ENCODE measurements at regions not wholly inside any gene's neighbourhood (a gene's known extent, or its start where the extent isn't known, plus 50 kb on each side); places are given as distances from the start of the nearest gene placed in this dataset.

DNA sequence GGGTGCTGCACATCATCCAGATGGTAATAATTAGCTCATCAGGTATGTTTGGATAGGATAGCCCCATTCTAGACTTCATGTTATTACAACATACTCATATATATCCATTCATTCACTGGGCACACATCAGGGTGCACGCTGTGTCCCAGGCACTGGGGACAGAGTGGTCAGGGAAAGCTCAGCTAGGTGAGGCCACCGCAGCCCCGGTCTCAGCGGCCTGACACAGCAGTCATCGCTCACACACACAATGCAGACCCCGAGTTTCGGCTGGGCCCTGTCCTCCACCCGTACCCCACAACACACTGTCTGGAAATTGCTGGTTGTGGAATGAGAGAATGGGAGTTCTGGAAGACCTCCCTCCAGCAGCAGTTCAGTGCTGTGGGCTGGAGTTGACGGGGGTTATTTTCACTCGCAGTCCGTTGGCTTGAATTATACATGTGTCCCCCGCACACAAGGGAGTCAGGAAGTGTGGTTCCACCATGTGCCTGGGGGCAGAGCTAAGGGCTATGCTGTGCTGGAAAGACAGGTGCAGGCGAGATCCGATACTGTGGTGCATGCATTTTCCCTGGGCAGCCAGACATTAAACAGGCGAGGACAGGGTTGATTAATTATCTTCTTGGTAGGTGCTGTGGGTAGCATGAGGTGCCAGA, 257.6 kb downstream of the TEX29 start:
- Mint-ChIP-seq H3K4me3 (no peak overlapping the region), H3K4me1 (no peaks in the 10 kb centered on the region), H3K27ac (no peak overlapping the region), H3K27me3 (ENCODE audit: low read depth in 3 of 3) (peaks cover 0 to 2% (median 0%) of the 10 kb centered on the region in 3 donors), H3K36me3 (no peaks in the 10 kb centered on the region), H3K9me3 (peaks cover 14 to 40% (median 33%) of the 10 kb centered on the region in 7 donors)
- Histone ChIP-seq H3K27me3 (ENCODE audit: control insufficient read depth in 2 of 2, insufficient read depth in 2 of 2, low read length in 2 of 2) (no peaks in the 10 kb centered on the region), H3K27ac (ENCODE audit: low read depth in 1 of 2, low read length in 2 of 2) (no peak overlapping the region), H3K79me2 (ENCODE audit: insufficient read depth, low read length) (no peaks in the 10 kb centered on the region), H3K36me3 (replicated peaks in 1 of 2; ENCODE audit: control insufficient read depth in 1 of 2, insufficient read depth in 2 of 2, low read length in 2 of 2) (no peaks in the 10 kb centered on the region), H3K9ac (ENCODE audit: insufficient read depth, low read length, poor library complexity, severe bottlenecking) (no peak overlapping the region), H3K4me3 (replicated peaks in 1 of 3; ENCODE audit: low read depth in 2 of 3, low read length in 3 of 3) (no peak overlapping the region), H2AFZ (ENCODE audit: insufficient read depth, low read depth, low read length, poor library complexity, severe bottlenecking) (no peak overlapping the region), H3K4me2 (replicated peaks; ENCODE audit: extremely low read depth, low read length, poor library complexity, severe bottlenecking) (no peak overlapping the region), H3K4me1 (ENCODE audit: control insufficient read depth in 1 of 2, insufficient read depth in 2 of 2, low read length in 2 of 2) (no peaks in the 10 kb centered on the region), H4K20me1 (ENCODE audit: insufficient read depth, low read length) (no peaks in the 10 kb centered on the region), H3K9me3 (replicated peaks in 1 of 2; ENCODE audit: control insufficient read depth in 1 of 2, insufficient read depth in 1 of 2, low read length in 2 of 2) (peaks cover 23 to 33% of the 10 kb centered on the region in 2 donors)
- 83% methylated on average over 6 of the region's 15 CpGs for WGBS (ENCODE audit: insufficient coverage)
- DNase-seq: no peak
- intact Hi-C loops (cut with micrococcal nuclease): no loop called here
- TF ChIP-seq, protein P1, sequence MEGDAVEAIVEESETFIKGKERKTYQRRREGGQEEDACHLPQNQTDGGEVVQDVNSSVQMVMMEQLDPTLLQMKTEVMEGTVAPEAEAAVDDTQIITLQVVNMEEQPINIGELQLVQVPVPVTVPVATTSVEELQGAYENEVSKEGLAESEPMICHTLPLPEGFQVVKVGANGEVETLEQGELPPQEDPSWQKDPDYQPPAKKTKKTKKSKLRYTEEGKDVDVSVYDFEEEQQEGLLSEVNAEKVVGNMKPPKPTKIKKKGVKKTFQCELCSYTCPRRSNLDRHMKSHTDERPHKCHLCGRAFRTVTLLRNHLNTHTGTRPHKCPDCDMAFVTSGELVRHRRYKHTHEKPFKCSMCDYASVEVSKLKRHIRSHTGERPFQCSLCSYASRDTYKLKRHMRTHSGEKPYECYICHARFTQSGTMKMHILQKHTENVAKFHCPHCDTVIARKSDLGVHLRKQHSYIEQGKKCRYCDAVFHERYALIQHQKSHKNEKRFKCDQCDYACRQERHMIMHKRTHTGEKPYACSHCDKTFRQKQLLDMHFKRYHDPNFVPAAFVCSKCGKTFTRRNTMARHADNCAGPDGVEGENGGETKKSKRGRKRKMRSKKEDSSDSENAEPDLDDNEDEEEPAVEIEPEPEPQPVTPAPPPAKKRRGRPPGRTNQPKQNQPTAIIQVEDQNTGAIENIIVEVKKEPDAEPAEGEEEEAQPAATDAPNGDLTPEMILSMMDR (IDR thresholded peaks at IDR 0.05): no peak

DNA sequence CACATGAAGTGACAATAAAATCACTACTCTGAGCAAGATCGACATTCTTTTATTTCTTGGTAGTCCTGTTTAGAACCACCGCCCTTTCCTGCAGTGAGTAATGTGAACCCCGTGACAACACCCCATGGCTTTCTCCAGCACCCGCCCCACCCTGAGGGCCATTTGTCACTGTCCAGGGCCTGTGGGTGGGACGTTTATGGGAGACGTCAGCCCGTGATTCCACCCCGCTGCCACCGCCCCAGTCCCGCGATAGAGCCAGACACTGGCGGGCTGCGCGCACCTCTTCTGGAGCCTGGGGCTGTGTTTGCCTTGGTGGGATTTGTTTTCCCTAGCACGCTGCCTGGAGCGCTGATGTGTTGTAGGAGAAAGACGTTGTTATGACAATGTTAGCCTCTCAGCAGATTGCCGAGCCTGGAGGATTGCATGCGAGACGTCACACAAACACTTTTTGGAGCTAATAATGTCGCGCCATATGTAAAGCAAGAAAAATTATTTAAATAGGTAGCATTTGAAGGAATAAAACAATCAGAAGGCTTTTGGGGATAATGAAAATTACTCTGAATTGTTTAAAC, 263.7 kb downstream of the TEX29 start:
- Histone ChIP-seq H4K20me1 (ENCODE audit: insufficient read depth, low read length) (no peaks in the 10 kb centered on the region), H3K79me2 (ENCODE audit: insufficient read depth, low read length) (no peaks in the 10 kb centered on the region), H2AFZ (ENCODE audit: insufficient read depth, low read depth, low read length, poor library complexity, severe bottlenecking) (no peak overlapping the region), H3K27me3 (ENCODE audit: control insufficient read depth in 2 of 2, insufficient read depth in 2 of 2, low read length in 2 of 2) (no peaks in the 10 kb centered on the region), H3K27ac (ENCODE audit: low read depth in 1 of 2, low read length in 2 of 2) (no peak overlapping the region), H3K4me1 (ENCODE audit: control insufficient read depth in 1 of 2, insufficient read depth in 2 of 2, low read length in 2 of 2) (no peaks in the 10 kb centered on the region), H3K9me3 (replicated peaks in 1 of 2; ENCODE audit: control insufficient read depth in 1 of 2, insufficient read depth in 1 of 2, low read length in 2 of 2) (peaks cover 4 to 11% of the 10 kb centered on the region in 2 donors), H3K4me3 (replicated peaks in 1 of 3; ENCODE audit: low read depth in 2 of 3, low read length in 3 of 3) (no peak overlapping the region), H3K4me2 (replicated peaks; ENCODE audit: extremely low read depth, low read length, poor library complexity, severe bottlenecking) (no peak overlapping the region), H3K36me3 (replicated peaks in 1 of 2; ENCODE audit: control insufficient read depth in 1 of 2, insufficient read depth in 2 of 2, low read length in 2 of 2) (no peaks in the 10 kb centered on the region), H3K9ac (ENCODE audit: insufficient read depth, low read length, poor library complexity, severe bottlenecking) (no peak overlapping the region)
- H3K9me3 Mint-ChIP-seq: peaks cover 5 to 23% (median 15%) of the 10 kb centered on the region in 7 donors
- no peak overlapping the region for H3K4me3 Mint-ChIP-seq
- no peaks in the 10 kb centered on the region for H3K36me3 Mint-ChIP-seq
- 94% methylated on average over 19 of the region's 22 CpGs for WGBS (ENCODE audit: insufficient coverage)
- H3K27me3 Mint-ChIP-seq (ENCODE audit: low read depth in 3 of 3): peaks cover 0 to 4% (median 4%) of the 10 kb centered on the region in 3 donors
- intact Hi-C loops (cut with micrococcal nuclease): no loop called here
- no peaks in the 10 kb centered on the region for H3K4me1 Mint-ChIP-seq
- TF ChIP-seq, protein P1 (IDR thresholded peaks at IDR 0.05): no peak
- H3K27ac Mint-ChIP-seq: no peak overlapping the region
- DNase-seq: no peak

Measured in CD14-positive monocyte (primary cell).